ENCODE measurements at regions not wholly inside any gene's neighbourhood (a gene's known extent, or its start where the extent isn't known, plus 50 kb on each side); places are given as distances from the start of the nearest gene placed in this dataset.

DNA sequence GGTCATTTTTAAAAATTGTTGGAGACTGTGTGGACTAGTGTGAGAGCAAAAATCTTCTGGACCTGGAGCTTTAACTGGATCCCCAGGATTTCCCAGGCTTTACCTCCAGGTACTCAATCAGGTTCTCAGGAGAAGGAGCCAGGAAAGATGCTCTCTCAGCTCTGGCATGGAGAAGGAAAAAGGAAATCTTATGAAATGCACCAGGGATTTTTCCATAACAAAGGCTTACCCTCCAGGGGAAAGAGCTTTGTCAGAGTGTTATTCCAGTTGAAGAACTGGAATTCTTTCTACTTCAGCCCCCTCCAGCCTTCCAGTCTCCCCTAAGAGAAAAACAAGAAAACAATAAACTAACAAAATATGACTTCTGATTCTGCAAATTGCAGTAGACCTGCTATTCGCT lies 436.7 kb upstream of the ANKRD30A start:
- no peaks in the 10 kb centered on the region for H3K4me1 ChIP-seq (ENCODE audit: control insufficient read depth in 2 of 2, insufficient read depth in 2 of 2, low read length in 2 of 2)
- WGBS (ENCODE audit: insufficient coverage): no CpG with 5 or more reads among the region's 1 CpG
- H3K9ac ChIP-seq (ENCODE audit: low read length): no peak overlapping the region
- ChIA-PET POLR2A (no interaction called here), CTCF (no interaction called here)
- no peak overlapping the region for H3K27ac ChIP-seq (ENCODE audit: low read length in 2 of 2)
- Mint-ChIP-seq H3K4me3 (no peak overlapping the region), H3K4me1 (no peaks in the 10 kb centered on the region), H3K27ac (no peak overlapping the region), H3K9me3 (ENCODE audit: insufficient read depth) (peaks cover 2% of the 10 kb centered on the region), H3K27me3 (no peaks in the 10 kb centered on the region)
- H3K27me3 ChIP-seq (replicated peaks in 1 of 4; ENCODE audit: control extremely low read depth in 1 of 4, control insufficient read depth in 3 of 4, insufficient read depth in 4 of 4, low read length in 3 of 4): no peaks in the 10 kb centered on the region
- no peak overlapping the region for H3K4me2 ChIP-seq (replicated peaks; ENCODE audit: low read depth, low read length, poor library complexity, severe bottlenecking)
- ATAC-seq (ENCODE audit: low read depth): no peak
- H3K4me3 ChIP-seq (ENCODE audit: control extremely low read depth in 1 of 5, extremely low read depth in 1 of 5, insufficient read depth in 1 of 5, low read depth in 2 of 5, low read length in 4 of 5): no peak overlapping the region
- no peaks in the 10 kb centered on the region for H4K20me1 ChIP-seq (ENCODE audit: control insufficient read depth, insufficient read depth, low read length, poor library complexity, severe bottlenecking)
- no peak overlapping the region for H2AFZ ChIP-seq (ENCODE audit: insufficient read depth, low read depth, low read length, poor library complexity, severe bottlenecking)
- H3K9me3 ChIP-seq (ENCODE audit: control extremely low read depth in 1 of 3, control insufficient read depth in 2 of 3, insufficient read depth in 1 of 3, low read length in 2 of 3): peaks cover 0 to 11% (median 0%) of the 10 kb centered on the region in 3 donors
- no peaks in the 10 kb centered on the region for H3K36me3 ChIP-seq (replicated peaks in 1 of 2; ENCODE audit: control extremely low read depth in 1 of 2, control insufficient read depth in 1 of 2, extremely low read depth in 1 of 2, insufficient read depth in 2 of 2, low read length in 1 of 2)
- DNase-seq: no peak
- H3K79me2 ChIP-seq (ENCODE audit: control insufficient read depth, insufficient read depth, low read length): no peaks in the 10 kb centered on the region
- intact Hi-C loops (cut with micrococcal nuclease): no loop called here
- TF ChIP-seq, protein P1, sequence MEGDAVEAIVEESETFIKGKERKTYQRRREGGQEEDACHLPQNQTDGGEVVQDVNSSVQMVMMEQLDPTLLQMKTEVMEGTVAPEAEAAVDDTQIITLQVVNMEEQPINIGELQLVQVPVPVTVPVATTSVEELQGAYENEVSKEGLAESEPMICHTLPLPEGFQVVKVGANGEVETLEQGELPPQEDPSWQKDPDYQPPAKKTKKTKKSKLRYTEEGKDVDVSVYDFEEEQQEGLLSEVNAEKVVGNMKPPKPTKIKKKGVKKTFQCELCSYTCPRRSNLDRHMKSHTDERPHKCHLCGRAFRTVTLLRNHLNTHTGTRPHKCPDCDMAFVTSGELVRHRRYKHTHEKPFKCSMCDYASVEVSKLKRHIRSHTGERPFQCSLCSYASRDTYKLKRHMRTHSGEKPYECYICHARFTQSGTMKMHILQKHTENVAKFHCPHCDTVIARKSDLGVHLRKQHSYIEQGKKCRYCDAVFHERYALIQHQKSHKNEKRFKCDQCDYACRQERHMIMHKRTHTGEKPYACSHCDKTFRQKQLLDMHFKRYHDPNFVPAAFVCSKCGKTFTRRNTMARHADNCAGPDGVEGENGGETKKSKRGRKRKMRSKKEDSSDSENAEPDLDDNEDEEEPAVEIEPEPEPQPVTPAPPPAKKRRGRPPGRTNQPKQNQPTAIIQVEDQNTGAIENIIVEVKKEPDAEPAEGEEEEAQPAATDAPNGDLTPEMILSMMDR (IDR thresholded peaks at IDR 0.05): no peak
- TF ChIP-seq EZH2 (IDR thresholded peaks at IDR 0.05; ENCODE audit: borderline replicate concordance, insufficient read depth, low read depth, low read length, poor library complexity, severe bottlenecking): no peak

DNA sequence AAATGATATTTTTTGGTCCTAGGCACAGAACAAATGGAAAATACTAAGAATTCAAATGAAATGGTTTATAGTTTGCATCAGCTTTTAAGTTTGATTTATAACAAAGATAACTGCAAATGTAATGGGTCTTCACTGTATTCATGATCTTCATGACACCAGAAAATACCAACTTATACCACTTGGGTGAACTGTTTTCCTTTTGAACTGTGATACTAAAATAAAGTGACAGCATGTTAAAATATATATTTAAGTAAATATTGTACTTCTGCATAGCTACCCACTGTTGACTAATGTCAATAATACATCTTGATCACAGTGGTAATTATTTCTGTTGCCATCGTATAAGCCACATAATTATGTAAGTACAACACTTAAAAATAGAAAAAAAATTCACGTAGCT lies 442.0 kb upstream of the ANKRD30A start:
- no peak for ATAC-seq (ENCODE audit: low read depth)
- no peaks in the 10 kb centered on the region for H3K79me2 ChIP-seq (ENCODE audit: control insufficient read depth, insufficient read depth, low read length)
- ChIA-PET POLR2A (no interaction called here), CTCF (no interaction called here)
- WGBS (ENCODE audit: insufficient coverage): no CpG with 5 or more reads among the region's 2 CpGs
- no peak overlapping the region for H3K4me3 ChIP-seq (ENCODE audit: control extremely low read depth in 1 of 5, extremely low read depth in 1 of 5, insufficient read depth in 1 of 5, low read depth in 2 of 5, low read length in 4 of 5)
- H3K27me3 ChIP-seq (replicated peaks in 1 of 4; ENCODE audit: control extremely low read depth in 1 of 4, control insufficient read depth in 3 of 4, insufficient read depth in 4 of 4, low read length in 3 of 4): no peaks in the 10 kb centered on the region
- H3K4me2 ChIP-seq (replicated peaks; ENCODE audit: low read depth, low read length, poor library complexity, severe bottlenecking): no peak overlapping the region
- no peaks in the 10 kb centered on the region for H3K36me3 ChIP-seq (replicated peaks in 1 of 2; ENCODE audit: control extremely low read depth in 1 of 2, control insufficient read depth in 1 of 2, extremely low read depth in 1 of 2, insufficient read depth in 2 of 2, low read length in 1 of 2)
- H3K9me3 ChIP-seq (ENCODE audit: control extremely low read depth in 1 of 3, control insufficient read depth in 2 of 3, insufficient read depth in 1 of 3, low read length in 2 of 3): no peaks in the 10 kb centered on the region
- H3K9ac ChIP-seq (ENCODE audit: low read length): no peak overlapping the region
- Mint-ChIP-seq H3K4me3 (no peak overlapping the region), H3K9me3 (ENCODE audit: insufficient read depth) (peaks cover 2% of the 10 kb centered on the region), H3K27me3 (no peaks in the 10 kb centered on the region), H3K4me1 (no peaks in the 10 kb centered on the region), H3K27ac (no peak overlapping the region)
- intact Hi-C loops (cut with micrococcal nuclease): no loop called here
- H2AFZ ChIP-seq (ENCODE audit: insufficient read depth, low read depth, low read length, poor library complexity, severe bottlenecking): no peak overlapping the region
- H3K4me1 ChIP-seq (ENCODE audit: control insufficient read depth in 2 of 2, insufficient read depth in 2 of 2, low read length in 2 of 2): no peaks in the 10 kb centered on the region
- no peak overlapping the region for H3K27ac ChIP-seq (ENCODE audit: low read length in 2 of 2)
- H4K20me1 ChIP-seq (ENCODE audit: control insufficient read depth, insufficient read depth, low read length, poor library complexity, severe bottlenecking): no peaks in the 10 kb centered on the region
- DNase-seq: no peak
- no peak for TF ChIP-seq EZH2 (IDR thresholded peaks at IDR 0.05; ENCODE audit: borderline replicate concordance, insufficient read depth, low read depth, low read length, poor library complexity, severe bottlenecking)
- TF ChIP-seq, protein P1 (IDR thresholded peaks at IDR 0.05): no peak

All from B cell (primary cell).